DMS 273 (cell line): ENCODE measurements at regions not wholly inside any gene's neighbourhood (a gene's known extent, or its start where the extent isn't known, plus 50 kb on each side); places are given as distances from the start of the nearest gene placed in this dataset.

ENCODE experiments used
- DNase-seq: peaks from one replicate; lab custom pipeline; 2025; ENCODE audit not compliant: unreplicated experiment; lab: John Stamatoyannopoulos, UW

DNA sequence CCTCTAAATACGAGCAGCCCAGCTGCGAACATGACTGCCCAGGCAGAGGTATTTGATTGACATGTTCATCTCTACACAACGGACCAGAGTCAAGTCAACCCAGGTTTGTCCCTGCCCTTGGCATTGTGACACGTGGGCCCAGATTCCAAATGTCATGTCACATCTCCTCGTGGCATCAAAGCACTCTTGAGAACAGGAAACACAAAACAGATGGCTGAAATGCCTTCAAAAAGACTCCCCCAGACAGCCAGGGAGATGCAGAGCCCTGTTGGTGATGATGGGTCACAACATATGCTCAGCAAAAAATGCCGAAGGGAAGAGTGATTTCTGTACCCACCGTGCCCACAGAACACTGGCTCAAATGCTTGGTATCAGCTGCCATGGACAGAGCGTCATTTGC lies 337.8 kb upstream of the DAB1 start:
- DNase-seq, result peak; percentile 6

GRCh38 chr1:57752843-57753242 lies 329.0 kb upstream of the DAB1 start:
- no peak for DNase-seq

- DNase-seq, result no peak
Measured at GRCh38 chr1:57748719-57749118, 324.9 kb upstream of the DAB1 start.

DNA sequence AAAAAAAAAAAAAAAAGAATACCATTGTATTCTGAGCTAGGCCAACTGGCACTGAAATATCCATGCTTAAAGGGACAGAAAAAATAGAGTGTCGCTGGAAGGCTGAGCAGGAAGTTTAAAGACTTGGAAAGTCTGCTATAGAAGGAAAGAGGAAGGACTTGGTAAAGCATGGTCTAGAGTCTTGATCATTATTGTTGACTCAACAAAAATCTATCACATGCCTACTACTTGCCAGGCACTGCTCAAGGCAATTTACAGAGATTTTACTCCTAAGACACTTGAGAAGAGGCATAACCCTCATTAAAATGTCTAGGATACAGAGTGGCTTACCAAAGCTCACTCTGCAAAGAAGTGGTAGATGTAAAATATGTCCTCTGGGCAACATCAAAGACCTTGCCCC lies 324.0 kb upstream of the DAB1 start:
- DNase-seq, result no peak

DNA sequence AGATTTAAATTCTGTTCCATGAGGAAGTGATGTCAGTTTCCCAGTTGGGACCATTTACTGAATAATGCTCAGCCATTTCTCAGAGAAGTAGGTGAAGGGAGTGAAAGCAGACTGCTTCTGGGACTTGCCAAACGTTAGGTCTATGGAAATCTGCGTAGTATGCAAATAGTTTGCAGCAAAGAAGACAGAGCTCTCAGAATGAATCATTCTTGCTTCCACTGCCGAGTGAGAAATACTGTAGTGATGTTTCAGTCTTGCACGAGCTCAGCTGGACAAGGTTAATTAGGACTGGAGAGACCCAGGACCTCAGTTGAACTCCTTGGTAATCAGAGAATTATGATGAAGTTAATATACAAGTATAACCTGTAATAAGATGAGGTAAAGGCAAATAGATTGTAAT lies 317.7 kb upstream of the DAB1 start:
- DNase-seq, result no peak

DNA sequence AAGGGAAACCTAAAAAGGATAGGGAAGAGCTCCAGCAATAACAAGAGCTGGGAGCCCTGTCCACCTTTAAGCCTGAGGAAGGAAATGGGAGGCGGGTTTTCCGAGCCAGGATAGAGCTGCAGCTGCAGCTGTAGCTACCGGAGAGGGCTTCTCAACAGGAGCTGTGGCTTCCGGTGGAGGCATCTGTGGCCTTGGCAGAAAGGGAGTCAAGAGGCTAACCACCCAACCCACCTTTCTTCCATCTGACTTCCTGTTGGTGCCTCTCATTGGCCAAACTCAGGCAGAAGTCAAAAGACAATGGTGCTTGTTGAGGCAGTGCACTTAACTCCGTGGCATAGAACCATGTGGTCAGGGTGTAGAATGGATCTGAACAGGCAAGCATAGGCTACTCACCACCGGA lies 313.1 kb upstream of the DAB1 start:
- DNase-seq, result no peak

DNA sequence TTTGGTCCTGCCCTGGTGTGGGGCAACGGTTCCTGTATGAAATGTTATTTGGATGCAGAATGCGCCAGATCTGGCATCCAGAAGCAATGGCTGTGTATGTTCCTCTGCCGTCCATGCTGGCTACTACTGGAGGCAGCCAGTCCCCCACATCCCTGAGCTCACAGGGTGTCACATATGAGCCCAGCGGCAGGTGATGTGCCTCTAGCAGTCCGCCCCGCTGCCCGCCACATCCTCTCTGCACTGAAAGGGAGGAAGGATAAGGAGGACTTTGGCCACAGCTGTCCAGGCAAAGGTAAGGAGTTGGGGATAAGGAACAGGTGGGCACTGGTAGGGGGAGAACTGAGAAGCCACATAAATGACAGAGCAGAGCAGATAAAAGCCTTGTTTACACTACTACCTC lies 305.3 kb upstream of the DAB1 start:
- DNase-seq, result no peak

- DNase-seq, result no peak
Measured at GRCh38 chr1:57727121-57727520, 303.3 kb upstream of the DAB1 start.

GRCh38 chr1:57725318-57725717 lies 301.5 kb upstream of the DAB1 start:
- DNase-seq, result no peak

GRCh38 chr1:57724535-57724934 lies 300.7 kb upstream of the DAB1 start:
- DNase-seq, result no peak

GRCh38 chr1:57722285-57722978 lies 298.6 kb upstream of the DAB1 start:
- DNase-seq, result no peak

DNA sequence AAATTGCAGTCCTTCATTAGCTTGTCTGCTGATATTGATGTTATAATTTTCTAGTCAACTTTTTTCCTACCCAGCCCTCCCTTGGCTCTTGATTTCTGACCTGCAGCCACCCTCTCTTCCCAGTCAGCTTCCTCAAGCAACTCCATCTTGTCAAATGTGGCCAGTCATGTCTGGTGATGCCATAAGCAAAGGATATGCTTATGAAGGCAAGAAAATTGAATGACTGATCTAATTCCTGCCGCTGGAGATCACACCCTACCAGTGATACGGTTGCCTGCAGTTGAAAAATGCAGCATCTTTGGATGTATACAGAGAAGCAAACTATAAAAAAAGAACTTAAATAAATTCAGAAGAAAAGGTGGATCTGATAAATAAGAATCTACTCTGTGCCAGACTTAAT lies 297.1 kb upstream of the DAB1 start:
- DNase-seq, result no peak

GRCh38 chr1:57719274-57719673 lies 295.4 kb upstream of the DAB1 start:
- DNase-seq, result peak; percentile 5

DNA sequence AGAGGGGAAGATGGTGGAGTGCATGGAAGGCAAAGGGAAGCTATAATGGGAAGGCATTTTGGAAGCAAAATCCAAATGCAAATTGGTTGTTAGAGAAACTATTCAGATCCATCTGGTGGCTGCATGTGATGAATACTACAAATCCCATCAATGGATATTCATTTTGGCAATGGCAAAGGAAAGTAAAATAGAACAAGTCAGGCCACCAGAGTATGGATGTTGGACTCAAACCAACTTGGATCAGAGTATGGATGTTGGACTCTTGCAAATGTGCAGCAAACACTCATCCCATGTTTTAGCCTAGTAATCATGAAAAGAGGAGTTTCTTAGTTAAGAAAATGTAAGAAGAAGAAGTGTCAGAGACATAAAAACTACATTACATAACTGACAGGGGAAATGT lies 289.6 kb upstream of the DAB1 start:
- no peak for DNase-seq

- DNase-seq, result no peak
Measured at GRCh38 chr1:57712846-57713245, 289.0 kb upstream of the DAB1 start.

DNA sequence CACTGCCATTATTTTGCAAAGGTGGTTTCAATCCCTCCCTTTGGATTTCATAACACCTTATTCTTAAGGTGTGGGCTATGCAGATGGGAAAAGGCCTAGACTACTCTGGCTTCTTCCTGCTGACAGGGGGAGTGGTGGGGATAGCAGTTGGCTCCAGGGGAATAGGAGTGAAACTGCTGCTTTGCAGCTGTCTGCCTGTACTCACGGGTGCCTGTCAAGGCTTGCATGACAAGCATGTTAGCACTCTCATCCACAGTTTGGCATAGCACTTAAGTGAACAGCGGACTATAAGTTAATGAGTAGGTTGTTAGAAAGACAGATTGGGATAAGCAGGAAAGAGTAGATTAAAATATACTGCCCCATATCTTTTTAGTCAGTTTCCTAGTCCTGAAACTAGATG lies 287.5 kb upstream of the DAB1 start:
- peak; percentile 56 for DNase-seq

GRCh38 chr1:57707631-57708030 lies 283.8 kb upstream of the DAB1 start:
- DNase-seq, result no peak

DNA sequence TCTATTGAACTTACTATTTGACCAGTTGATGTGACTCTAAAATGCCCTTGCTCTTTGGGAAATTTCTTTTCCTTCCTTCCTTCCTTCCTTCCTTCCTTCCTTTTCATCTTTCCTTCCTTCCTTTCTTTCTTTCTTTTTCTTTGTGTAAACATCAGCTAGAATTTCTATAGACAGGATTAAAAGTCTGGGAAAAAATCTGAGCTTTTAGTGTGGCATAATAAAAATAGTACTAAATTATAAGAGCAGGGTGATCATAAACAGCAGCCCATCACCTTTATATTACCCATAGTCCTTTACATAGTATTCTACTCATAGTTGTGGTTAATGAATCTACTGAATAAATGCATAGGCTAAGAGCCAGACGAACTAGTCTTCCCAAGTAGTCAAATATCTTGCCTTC lies 281.0 kb upstream of the DAB1 start:
- DNase-seq, result no peak

DNA sequence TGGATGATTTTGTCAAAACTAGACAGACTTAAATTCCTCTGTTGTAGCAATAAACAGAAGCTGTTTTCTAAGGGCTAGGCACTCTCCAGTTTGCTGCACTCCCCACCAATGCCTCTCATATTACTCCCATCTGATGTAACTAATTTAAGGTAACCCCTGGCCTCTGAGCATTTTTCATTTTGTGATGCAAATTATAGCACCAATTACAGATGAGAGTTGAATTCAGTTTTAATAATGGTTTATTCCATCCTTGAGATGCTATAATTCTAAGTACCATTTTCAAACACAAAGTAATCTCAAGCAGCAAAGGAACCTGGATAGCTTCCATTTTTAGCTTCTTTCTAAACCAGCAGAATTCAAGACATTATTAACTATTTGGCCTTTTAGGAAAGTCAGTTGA lies 280.4 kb upstream of the DAB1 start:
- no peak for DNase-seq

DNA sequence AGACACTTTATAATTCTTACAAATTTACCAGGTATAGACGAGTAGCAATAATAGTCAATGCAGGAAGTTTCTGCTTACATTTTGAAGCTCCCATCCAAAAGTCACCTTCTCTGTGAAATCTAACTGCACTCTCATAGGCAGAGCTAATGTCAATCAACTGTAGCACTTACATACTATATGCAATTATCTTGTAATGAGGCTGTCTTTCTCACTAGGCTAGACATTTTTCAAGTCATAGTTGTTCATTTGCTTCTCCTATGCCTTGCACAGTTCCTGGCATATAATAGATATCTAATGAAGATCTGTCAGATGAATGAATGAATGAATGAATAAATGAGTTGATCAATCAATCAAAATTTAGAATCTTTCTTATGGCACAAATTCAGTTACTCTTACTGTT lies 273.0 kb upstream of the DAB1 start:
- DNase-seq, result no peak

GRCh38 chr1:57696043-57696442 lies 272.2 kb upstream of the DAB1 start:
- DNase-seq, result no peak

DNA sequence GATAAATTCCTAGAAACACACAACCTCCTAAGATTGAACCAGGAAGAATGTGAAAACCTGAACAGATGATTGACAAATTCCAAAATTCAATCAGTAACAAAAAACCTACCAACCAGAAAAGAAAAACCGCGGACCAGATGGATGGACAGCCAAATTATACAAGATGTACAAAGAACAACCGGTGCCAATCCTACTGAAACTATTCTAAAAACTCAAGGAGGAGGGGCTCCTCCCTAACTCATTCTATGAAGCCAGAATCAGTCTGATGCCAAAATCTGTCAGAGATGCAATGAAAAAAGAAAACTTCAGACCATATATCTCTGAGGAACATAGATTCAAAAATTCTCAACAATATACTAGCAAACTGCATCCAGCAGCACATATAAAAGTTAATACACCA lies 262.4 kb upstream of the DAB1 start:
- DNase-seq, result no peak
